Peyer's patch (tissue), 4 donors: ENCODE measurements at regions not wholly inside any gene's neighbourhood (a gene's known extent, or its start where the extent isn't known, plus 50 kb on each side); places are given as distances from the start of the nearest gene placed in this dataset.
"Not testable (repeated sequence)": the region's sequence is repeated elsewhere in the genome, so short reads cannot be mapped to it uniquely, and the experiment has no call there.

ENCODE experiments used
- DNase-seq, 3 donors: peaks; one replicate each; pipeline ENCODE4 v3.0.0-alpha.2; 2017 to 2019
- H3K27ac ChIP-seq, 4 donors: fragments of 200-600 bp; sonication (generic); one replicate each; pipeline ENCODE4 v1.5.1; 2016 to 2019
- H3K27me3 ChIP-seq, 2 donors: fragments of 200-600 bp; sonication (generic); one replicate each; pipeline ENCODE4 v1.5.1; 2019
- H3K36me3 ChIP-seq, 3 donors: fragments of 200-600 bp; sonication (generic); one replicate each; pipeline ENCODE4 v1.5.1; 2016 to 2019
- H3K4me1 ChIP-seq, 4 donors: fragments of 200-600 bp; sonication (generic); one replicate each; pipeline ENCODE4 v1.5.1; 2016 to 2019
- H3K4me3 ChIP-seq, 4 donors: fragments of 200-600 bp; sonication (generic); 1 replicate in 3 of 4; 2 replicates in 1 of 4; pipeline ENCODE4 v1.5.1; 2016 to 2019; ENCODE audit warnings: mild to moderate bottlenecking in 1 of 4
- H3K9me3 ChIP-seq, 4 donors: fragments of 200-600 bp; sonication (generic); one replicate each; pipeline ENCODE4 v1.5.1; 2016 to 2019; ENCODE audit warnings: mild to moderate bottlenecking in 1 of 4
- POLR2A ChIP-seq, 2 donors: fragments of 450-650 bp; IDR thresholded peaks; one replicate each; pipeline ENCODE4 v1.5.1; 2017; ENCODE audit warnings: antibody characterized with exemption in 2 of 2, mild to moderate bottlenecking in 2 of 2, moderate library complexity in 2 of 2
- TF ChIP-seq, protein P1 (sequence below), 6 experiments: fragments of 450-650 bp in 4 of 6; fragments of 200-600 bp in 2 of 6; sonication (generic) in 1 of 6; IDR thresholded peaks; one replicate each; pipeline ENCODE4 v1.5.1; 2017 to 2019; ENCODE audit warnings: antibody characterized with exemption in 6 of 6, mild to moderate bottlenecking in 3 of 6, moderate library complexity in 1 of 6

GRCh38 chrX:3435057-3435456 is 88.6 kb upstream of the MXRA5 start:
- no peak overlapping the region for H3K4me3 ChIP-seq
- no peak for TF ChIP-seq POLR2A (IDR thresholded peaks at IDR 0.05)
- TF ChIP-seq, protein P1, sequence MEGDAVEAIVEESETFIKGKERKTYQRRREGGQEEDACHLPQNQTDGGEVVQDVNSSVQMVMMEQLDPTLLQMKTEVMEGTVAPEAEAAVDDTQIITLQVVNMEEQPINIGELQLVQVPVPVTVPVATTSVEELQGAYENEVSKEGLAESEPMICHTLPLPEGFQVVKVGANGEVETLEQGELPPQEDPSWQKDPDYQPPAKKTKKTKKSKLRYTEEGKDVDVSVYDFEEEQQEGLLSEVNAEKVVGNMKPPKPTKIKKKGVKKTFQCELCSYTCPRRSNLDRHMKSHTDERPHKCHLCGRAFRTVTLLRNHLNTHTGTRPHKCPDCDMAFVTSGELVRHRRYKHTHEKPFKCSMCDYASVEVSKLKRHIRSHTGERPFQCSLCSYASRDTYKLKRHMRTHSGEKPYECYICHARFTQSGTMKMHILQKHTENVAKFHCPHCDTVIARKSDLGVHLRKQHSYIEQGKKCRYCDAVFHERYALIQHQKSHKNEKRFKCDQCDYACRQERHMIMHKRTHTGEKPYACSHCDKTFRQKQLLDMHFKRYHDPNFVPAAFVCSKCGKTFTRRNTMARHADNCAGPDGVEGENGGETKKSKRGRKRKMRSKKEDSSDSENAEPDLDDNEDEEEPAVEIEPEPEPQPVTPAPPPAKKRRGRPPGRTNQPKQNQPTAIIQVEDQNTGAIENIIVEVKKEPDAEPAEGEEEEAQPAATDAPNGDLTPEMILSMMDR (IDR thresholded peaks at IDR 0.05), result no peak
- no peak for DNase-seq
- H3K4me1 ChIP-seq, result no peaks in the 10 kb centered on the region
- no peaks in the 10 kb centered on the region for H3K27me3 ChIP-seq
- H3K36me3 ChIP-seq, result no peaks in the 10 kb centered on the region
- no peaks in the 10 kb centered on the region for H3K9me3 ChIP-seq
- H3K27ac ChIP-seq, result no peak overlapping the region

- Histone ChIP-seq H3K4me3 (no peak overlapping the region), H3K27me3 (no peaks in the 10 kb centered on the region), H3K9me3 (no peaks in the 10 kb centered on the region), H3K36me3 (no peaks in the 10 kb centered on the region), H3K27ac (no peak overlapping the region), H3K4me1 (no peaks in the 10 kb centered on the region)
- TF ChIP-seq, protein P1 (IDR thresholded peaks at IDR 0.05), result no peak
- TF ChIP-seq POLR2A (IDR thresholded peaks at IDR 0.05), result no peak
- DNase-seq, result no peak
These were observed 82.3 kb upstream of the MXRA5 start for GRCh38 chrX:3428792-3429191.

- no peak for TF ChIP-seq POLR2A (IDR thresholded peaks at IDR 0.05)
- TF ChIP-seq, protein P1 (IDR thresholded peaks at IDR 0.05), result no peak
- H3K27ac ChIP-seq, result no peak overlapping the region
- H3K36me3 ChIP-seq, result no peaks in the 10 kb centered on the region
- H3K4me1 ChIP-seq, result no peaks in the 10 kb centered on the region
- no peaks in the 10 kb centered on the region for H3K9me3 ChIP-seq
- H3K27me3 ChIP-seq, result no peaks in the 10 kb centered on the region
- H3K4me3 ChIP-seq, result no peak overlapping the region
- DNase-seq, result no peak
These were observed 80.1 kb upstream of the MXRA5 start for GRCh38 chrX:3426552-3426951.

DNA sequence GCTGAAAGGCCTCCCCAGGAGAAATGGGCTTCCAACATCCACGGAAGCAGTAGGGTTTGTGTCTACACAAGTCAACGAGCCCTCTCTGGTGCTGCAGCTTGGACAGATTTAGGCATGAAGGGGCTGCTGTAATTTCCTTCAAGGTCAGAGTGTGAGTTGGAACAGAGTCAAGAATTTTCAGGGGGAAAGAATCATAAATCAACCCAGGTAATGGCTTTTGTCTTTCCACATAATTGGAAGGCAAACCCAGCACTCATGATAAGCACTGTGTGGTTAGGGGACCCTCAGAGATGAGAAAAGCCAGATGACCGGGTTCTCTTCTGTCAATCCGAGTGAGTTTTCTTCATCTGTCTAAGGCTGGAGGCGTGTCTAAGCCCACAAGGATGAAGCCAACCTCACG is 78.6 kb upstream of the MXRA5 start:
- TF ChIP-seq, protein P1 (IDR thresholded peaks at IDR 0.05), result no peak
- no peak for TF ChIP-seq POLR2A (IDR thresholded peaks at IDR 0.05)
- no peak overlapping the region for H3K4me3 ChIP-seq
- no peak for DNase-seq
- H3K4me1 ChIP-seq, result no peaks in the 10 kb centered on the region
- no peaks in the 10 kb centered on the region for H3K9me3 ChIP-seq
- H3K27me3 ChIP-seq, result no peaks in the 10 kb centered on the region
- no peak overlapping the region for H3K27ac ChIP-seq
- no peaks in the 10 kb centered on the region for H3K36me3 ChIP-seq

GRCh38 chrX:3420316-3420715 is 73.9 kb upstream of the MXRA5 start:
- Histone ChIP-seq H3K36me3 (no peaks in the 10 kb centered on the region), H3K27ac (no peak overlapping the region), H3K4me1 (no peaks in the 10 kb centered on the region), H3K9me3 (no peaks in the 10 kb centered on the region), H3K27me3 (no peaks in the 10 kb centered on the region), H3K4me3 (no peak overlapping the region)
- no peak for DNase-seq
- TF ChIP-seq POLR2A (IDR thresholded peaks at IDR 0.05), result no peak
- TF ChIP-seq, protein P1 (IDR thresholded peaks at IDR 0.05), result no peak

GRCh38 chrX:3415011-3415410 is 68.6 kb upstream of the MXRA5 start:
- Histone ChIP-seq H3K36me3 (no peaks in the 10 kb centered on the region), H3K27me3 (no peaks in the 10 kb centered on the region), H3K9me3 (no peaks in the 10 kb centered on the region), H3K27ac (no peak overlapping the region), H3K4me3 (no peak overlapping the region), H3K4me1 (no peaks in the 10 kb centered on the region)
- TF ChIP-seq, protein P1 (IDR thresholded peaks at IDR 0.05), result no peak
- TF ChIP-seq POLR2A (IDR thresholded peaks at IDR 0.05), result no peak
- no peak for DNase-seq

- H3K36me3 ChIP-seq, H3K9me3 ChIP-seq, H3K4me3 ChIP-seq, DNase-seq, H3K27ac ChIP-seq, H3K4me1 ChIP-seq, H3K27me3 ChIP-seq: not testable (repeated sequence)
These were observed 65.2 kb upstream of the MXRA5 start for GRCh38 chrX:3411626-3412025.

- H3K9me3 ChIP-seq, H3K4me3 ChIP-seq, H3K27me3 ChIP-seq, H3K36me3 ChIP-seq, H3K4me1 ChIP-seq, H3K27ac ChIP-seq, DNase-seq: not testable (repeated sequence)
These were observed 63.5 kb upstream of the MXRA5 start for GRCh38 chrX:3409936-3410335.
